ENCODE measurements at regions not wholly inside any gene's neighbourhood (a gene's known extent, or its start where the extent isn't known, plus 50 kb on each side); places are given as distances from the start of the nearest gene placed in this dataset.
A peak's percentile ranks its signal among the peaks of the same experiment; 100 is the strongest.

GRCh38 chr7:13091974-13092707 lies 404.7 kb downstream of the ARL4A start:
- Histone ChIP-seq H3K27me3 (ENCODE audit: insufficient read depth, low read length, poor library complexity, severe bottlenecking) (no peaks in the 10 kb centered on the region), H3K4me3 (ENCODE audit: low read length) (no peak overlapping the region), H3K27ac (ENCODE audit: low read depth, low read length) (no peak overlapping the region), H3K4me1 (ENCODE audit: insufficient read depth, low read length) (no peaks in the 10 kb centered on the region), H3K36me3 (ENCODE audit: insufficient read depth, low read length) (no peaks in the 10 kb centered on the region), H3K9me3 (ENCODE audit: low read length) (no peaks in the 10 kb centered on the region)
- Mint-ChIP-seq H3K4me1 (no peaks in the 10 kb centered on the region), H3K27ac (no peak overlapping the region), H3K27me3 (peaks cover 0 to 5% of the 10 kb centered on the region in 2 donors), H3K4me3 (no peak overlapping the region), H3K9me3 (peaks cover 0 to 2% (median 0%) of the 10 kb centered on the region in 5 donors), H3K36me3 (no peaks in the 10 kb centered on the region)
- ChIA-PET POLR2A (no interaction called here), CTCF (no interaction called here)
- no peak for DNase-seq

- no peak overlapping the region for H3K4me3 ChIP-seq (ENCODE audit: low read length)
- Mint-ChIP-seq H3K9me3 (peaks cover 0 to 2% (median 0%) of the 10 kb centered on the region in 5 donors), H3K36me3 (no peaks in the 10 kb centered on the region), H3K27ac (no peak overlapping the region), H3K27me3 (peaks cover 0 to 5% of the 10 kb centered on the region in 2 donors), H3K4me3 (no peak overlapping the region), H3K4me1 (no peaks in the 10 kb centered on the region)
- H3K27ac ChIP-seq (ENCODE audit: low read depth, low read length), result no peak overlapping the region
- no peaks in the 10 kb centered on the region for H3K4me1 ChIP-seq (ENCODE audit: insufficient read depth, low read length)
- ChIA-PET CTCF (no interaction called here), POLR2A (no interaction called here)
- no peak for DNase-seq
- H3K9me3 ChIP-seq (ENCODE audit: low read length), result no peaks in the 10 kb centered on the region
- H3K27me3 ChIP-seq (ENCODE audit: insufficient read depth, low read length, poor library complexity, severe bottlenecking), result no peaks in the 10 kb centered on the region
- no peaks in the 10 kb centered on the region for H3K36me3 ChIP-seq (ENCODE audit: insufficient read depth, low read length)
These were observed 405.2 kb downstream of the ARL4A start for GRCh38 chr7:13092708-13093005.

- Histone ChIP-seq H3K27me3 (ENCODE audit: insufficient read depth, low read length, poor library complexity, severe bottlenecking) (no peaks in the 10 kb centered on the region), H3K27ac (ENCODE audit: low read depth, low read length) (no peak overlapping the region), H3K4me1 (ENCODE audit: insufficient read depth, low read length) (no peaks in the 10 kb centered on the region), H3K36me3 (ENCODE audit: insufficient read depth, low read length) (no peaks in the 10 kb centered on the region), H3K4me3 (ENCODE audit: low read length) (no peak overlapping the region), H3K9me3 (ENCODE audit: low read length) (no peaks in the 10 kb centered on the region)
- ChIA-PET CTCF (no interaction called here), POLR2A (no interaction called here)
- Mint-ChIP-seq H3K4me1 (no peaks in the 10 kb centered on the region), H3K27me3 (peaks cover under 1 to 5% of the 10 kb centered on the region in 2 donors), H3K27ac (no peak overlapping the region), H3K36me3 (no peaks in the 10 kb centered on the region), H3K9me3 (peaks cover 0 to 2% (median 0%) of the 10 kb centered on the region in 5 donors), H3K4me3 (no peak overlapping the region)
- DNase-seq, result no peak
These were observed 405.7 kb downstream of the ARL4A start for GRCh38 chr7:13093160-13093559.

GRCh38 chr7:13097499-13097898 lies 410.1 kb downstream of the ARL4A start:
- H3K27me3 ChIP-seq (ENCODE audit: insufficient read depth, low read length, poor library complexity, severe bottlenecking), result no peaks in the 10 kb centered on the region
- no peak overlapping the region for H3K27ac ChIP-seq (ENCODE audit: low read depth, low read length)
- no peak overlapping the region for H3K4me3 ChIP-seq (ENCODE audit: low read length)
- H3K4me1 ChIP-seq (ENCODE audit: insufficient read depth, low read length), result no peaks in the 10 kb centered on the region
- no peaks in the 10 kb centered on the region for H3K36me3 Mint-ChIP-seq
- no peaks in the 10 kb centered on the region for H3K36me3 ChIP-seq (ENCODE audit: insufficient read depth, low read length)
- H3K27ac Mint-ChIP-seq, result no peak overlapping the region
- ChIA-PET POLR2A (no interaction called here), CTCF (no interaction called here)
- no peaks in the 10 kb centered on the region for H3K9me3 ChIP-seq (ENCODE audit: low read length)
- H3K4me1 Mint-ChIP-seq, result no peaks in the 10 kb centered on the region
- no peaks in the 10 kb centered on the region for H3K9me3 Mint-ChIP-seq
- no peak overlapping the region for H3K4me3 Mint-ChIP-seq
- DNase-seq, result no peak
- peaks cover 5% of the 10 kb centered on the region in 2 donors for H3K27me3 Mint-ChIP-seq

- no peaks in the 10 kb centered on the region for H3K36me3 ChIP-seq (ENCODE audit: insufficient read depth, low read length)
- DNase-seq, result no peak
- Mint-ChIP-seq H3K27ac (no peak overlapping the region), H3K9me3 (no peaks in the 10 kb centered on the region), H3K36me3 (no peaks in the 10 kb centered on the region), H3K27me3 (peaks cover 3 to 5% of the 10 kb centered on the region in 2 donors), H3K4me1 (no peaks in the 10 kb centered on the region), H3K4me3 (no peak overlapping the region)
- H3K9me3 ChIP-seq (ENCODE audit: low read length), result no peaks in the 10 kb centered on the region
- CTCF ChIA-PET, result no interaction called here
- no peaks in the 10 kb centered on the region for H3K27me3 ChIP-seq (ENCODE audit: insufficient read depth, low read length, poor library complexity, severe bottlenecking)
- no peaks in the 10 kb centered on the region for H3K4me1 ChIP-seq (ENCODE audit: insufficient read depth, low read length)
- no peak overlapping the region for H3K4me3 ChIP-seq (ENCODE audit: low read length)
- POLR2A ChIA-PET, result no interaction called here
- no peak overlapping the region for H3K27ac ChIP-seq (ENCODE audit: low read depth, low read length)
These were observed 410.7 kb downstream of the ARL4A start for GRCh38 chr7:13098161-13098560.

GRCh38 chr7:13099154-13099795 lies 411.8 kb downstream of the ARL4A start:
- Mint-ChIP-seq H3K4me1 (peaks cover 0 to 4% (median 0%) of the 10 kb centered on the region in 3 donors), H3K9me3 (no peaks in the 10 kb centered on the region), H3K27me3 (peaks cover 3 to 5% of the 10 kb centered on the region in 2 donors), H3K4me3 (no peak overlapping the region), H3K36me3 (no peaks in the 10 kb centered on the region), H3K27ac (peak overlapping the region in 1 of 8 donors; percentile 0)
- Histone ChIP-seq H3K27ac (ENCODE audit: low read depth, low read length) (no peak overlapping the region), H3K4me1 (ENCODE audit: insufficient read depth, low read length) (no peaks in the 10 kb centered on the region), H3K9me3 (ENCODE audit: low read length) (no peaks in the 10 kb centered on the region), H3K4me3 (ENCODE audit: low read length) (no peak overlapping the region), H3K36me3 (ENCODE audit: insufficient read depth, low read length) (no peaks in the 10 kb centered on the region), H3K27me3 (ENCODE audit: insufficient read depth, low read length, poor library complexity, severe bottlenecking) (no peaks in the 10 kb centered on the region)
- CTCF ChIA-PET, result no interaction called here
- POLR2A ChIA-PET, result no interaction called here
- no peak for DNase-seq

GRCh38 chr7:13104128-13104527 lies 416.7 kb downstream of the ARL4A start:
- H3K36me3 Mint-ChIP-seq, result no peaks in the 10 kb centered on the region
- ChIA-PET POLR2A (no interaction called here), CTCF (no interaction called here)
- no peak overlapping the region for H3K4me3 ChIP-seq (ENCODE audit: low read length)
- no peak for DNase-seq
- H3K4me1 ChIP-seq (ENCODE audit: insufficient read depth, low read length), result no peaks in the 10 kb centered on the region
- H3K27me3 Mint-ChIP-seq, result no peaks in the 10 kb centered on the region
- no peaks in the 10 kb centered on the region for H3K36me3 ChIP-seq (ENCODE audit: insufficient read depth, low read length)
- no peaks in the 10 kb centered on the region for H3K27me3 ChIP-seq (ENCODE audit: insufficient read depth, low read length, poor library complexity, severe bottlenecking)
- no peak overlapping the region for H3K27ac ChIP-seq (ENCODE audit: low read depth, low read length)
- H3K9me3 Mint-ChIP-seq, result peaks cover 0 to 2% (median 0%) of the 10 kb centered on the region in 5 donors
- H3K27ac Mint-ChIP-seq, result no peak overlapping the region
- H3K9me3 ChIP-seq (ENCODE audit: low read length), result no peaks in the 10 kb centered on the region
- peaks cover 0 to 4% (median 0%) of the 10 kb centered on the region in 3 donors for H3K4me1 Mint-ChIP-seq
- no peak overlapping the region for H3K4me3 Mint-ChIP-seq

- Mint-ChIP-seq H3K27me3 (no peaks in the 10 kb centered on the region), H3K4me1 (peaks cover 0 to 4% (median 0%) of the 10 kb centered on the region in 3 donors), H3K4me3 (no peak overlapping the region), H3K9me3 (peaks cover 0 to 2% (median 0%) of the 10 kb centered on the region in 5 donors), H3K36me3 (no peaks in the 10 kb centered on the region), H3K27ac (no peak overlapping the region)
- no peaks in the 10 kb centered on the region for H3K27me3 ChIP-seq (ENCODE audit: insufficient read depth, low read length, poor library complexity, severe bottlenecking)
- no peak overlapping the region for H3K4me3 ChIP-seq (ENCODE audit: low read length)
- no peaks in the 10 kb centered on the region for H3K4me1 ChIP-seq (ENCODE audit: insufficient read depth, low read length)
- ChIA-PET POLR2A (no interaction called here), CTCF (no interaction called here)
- H3K36me3 ChIP-seq (ENCODE audit: insufficient read depth, low read length), result no peaks in the 10 kb centered on the region
- H3K9me3 ChIP-seq (ENCODE audit: low read length), result no peaks in the 10 kb centered on the region
- no peak for DNase-seq
- no peak overlapping the region for H3K27ac ChIP-seq (ENCODE audit: low read depth, low read length)
These were observed 417.8 kb downstream of the ARL4A start for GRCh38 chr7:13105209-13105608.

All from CD8-positive, alpha-beta memory T cell (primary cell).